ENCODE measurements at regions not wholly inside any gene's neighbourhood (a gene's known extent, or its start where the extent isn't known, plus 50 kb on each side); places are given as distances from the start of the nearest gene placed in this dataset.

GRCh38 chr14:21978184-21978998 is 304.8 kb upstream of the OR4E1 start:
- Histone ChIP-seq H3K36me3 (ENCODE audit: insufficient read depth, low read length) (no peaks in the 10 kb centered on the region), H3K4me2 (ENCODE audit: low read depth, low read length, poor library complexity, severe bottlenecking) (peak overlapping the region; percentile 83), H3K79me2 (ENCODE audit: insufficient read depth, low read length) (no peaks in the 10 kb centered on the region), H4K20me1 (ENCODE audit: insufficient read depth, low read length, poor library complexity, severe bottlenecking) (no peaks in the 10 kb centered on the region), H3K9ac (ENCODE audit: low read depth, low read length, poor library complexity, severe bottlenecking) (peak overlapping the region; percentile 55), H3K27me3 (ENCODE audit: insufficient read depth, low read length, poor library complexity, severe bottlenecking) (no peaks in the 10 kb centered on the region), H3F3A (ENCODE audit: low read depth) (no peaks in the 10 kb centered on the region; the same call in 1 of the 2 replicates), H3K9me2 (replicated peaks; ENCODE audit: low read depth, low read length) (no peaks in the 10 kb centered on the region), H3K9me3 (ENCODE audit: insufficient read depth, low read depth, low read length) (no peaks in the 10 kb centered on the region), H3K4me1 (ENCODE audit: insufficient read depth, low read length, poor library complexity, severe bottlenecking) (peaks cover 22% of the 10 kb centered on the region), H2AFZ (ENCODE audit: low read length) (peak overlapping the region; percentile 78), H3K4me3 (ENCODE audit: low read length, poor library complexity, severe bottlenecking) (peak overlapping the region; percentile 70)
- TF ChIP-seq EZH2phosphoT487 (IDR thresholded peaks at IDR 0.05; ENCODE audit: borderline replicate concordance) = no peak
- TF ChIP-seq CTCF (conservative IDR thresholded peaks at IDR 0.05; ENCODE audit: low read length) = peak; percentile 95

GRCh38 chr14:21974741-21975140 is 301.1 kb upstream of the OR4E1 start:
- Histone ChIP-seq H3K36me3 (ENCODE audit: insufficient read depth, low read length) (no peaks in the 10 kb centered on the region), H3K9me2 (replicated peaks; ENCODE audit: low read depth, low read length) (no peaks in the 10 kb centered on the region), H3F3A (ENCODE audit: low read depth) (no peaks in the 10 kb centered on the region; the same call in 1 of the 2 replicates), H3K4me3 (ENCODE audit: low read length, poor library complexity, severe bottlenecking) (no peak overlapping the region), H3K4me2 (ENCODE audit: low read depth, low read length, poor library complexity, severe bottlenecking) (peak overlapping the region; percentile 12), H4K20me1 (ENCODE audit: insufficient read depth, low read length, poor library complexity, severe bottlenecking) (no peaks in the 10 kb centered on the region), H3K4me1 (ENCODE audit: insufficient read depth, low read length, poor library complexity, severe bottlenecking) (peaks cover 30% of the 10 kb centered on the region), H3K9me3 (ENCODE audit: insufficient read depth, low read depth, low read length) (no peaks in the 10 kb centered on the region), H2AFZ (ENCODE audit: low read length) (no peak overlapping the region), H3K27me3 (ENCODE audit: insufficient read depth, low read length, poor library complexity, severe bottlenecking) (no peaks in the 10 kb centered on the region), H3K79me2 (ENCODE audit: insufficient read depth, low read length) (no peaks in the 10 kb centered on the region), H3K9ac (ENCODE audit: low read depth, low read length, poor library complexity, severe bottlenecking) (no peak overlapping the region)
- no peak for TF ChIP-seq CTCF (conservative IDR thresholded peaks at IDR 0.05; ENCODE audit: low read length)
- no peak for TF ChIP-seq EZH2phosphoT487 (IDR thresholded peaks at IDR 0.05; ENCODE audit: borderline replicate concordance)

GRCh38 chr14:21965042-21965441 is 291.4 kb upstream of the OR4E1 start:
- Histone ChIP-seq H3K4me3 (ENCODE audit: low read length, poor library complexity, severe bottlenecking) (no peak overlapping the region), H3K9ac (ENCODE audit: low read depth, low read length, poor library complexity, severe bottlenecking) (no peak overlapping the region), H3K4me1 (ENCODE audit: insufficient read depth, low read length, poor library complexity, severe bottlenecking) (peaks cover 35% of the 10 kb centered on the region), H3F3A (ENCODE audit: low read depth) (no peaks in the 10 kb centered on the region), H3K36me3 (ENCODE audit: insufficient read depth, low read length) (no peaks in the 10 kb centered on the region), H4K20me1 (ENCODE audit: insufficient read depth, low read length, poor library complexity, severe bottlenecking) (no peaks in the 10 kb centered on the region), H3K4me2 (ENCODE audit: low read depth, low read length, poor library complexity, severe bottlenecking) (peak overlapping the region; percentile 50), H3K27me3 (ENCODE audit: insufficient read depth, low read length, poor library complexity, severe bottlenecking) (no peaks in the 10 kb centered on the region), H2AFZ (ENCODE audit: low read length) (peak overlapping the region; percentile 70; the same call in 1 of the 2 replicates), H3K9me3 (ENCODE audit: insufficient read depth, low read depth, low read length) (no peaks in the 10 kb centered on the region), H3K9me2 (replicated peaks; ENCODE audit: low read depth, low read length) (no peaks in the 10 kb centered on the region), H3K79me2 (ENCODE audit: insufficient read depth, low read length) (no peaks in the 10 kb centered on the region)
- TF ChIP-seq EZH2phosphoT487 (IDR thresholded peaks at IDR 0.05; ENCODE audit: borderline replicate concordance) (no peak), CTCF (conservative IDR thresholded peaks at IDR 0.05; ENCODE audit: low read length) (peak; percentile 61)

Data from Loucy (cell line).